ENCODE measurements at regions not wholly inside any gene's neighbourhood (a gene's known extent, or its start where the extent isn't known, plus 50 kb on each side); places are given as distances from the start of the nearest gene placed in this dataset.

- no peak for TF ChIP-seq CTCF (IDR thresholded peaks at IDR 0.05)
- no peak for TF ChIP-seq POLR2AphosphoS5 (IDR thresholded peaks at IDR 0.05)
- TF ChIP-seq POLR2A (IDR thresholded peaks at IDR 0.05): no peak
- no peak for TF ChIP-seq EP300 (IDR thresholded peaks at IDR 0.05)
These were observed 112.5 kb downstream of the RSL24D1 start for GRCh38 chr15:55084216-55084615.

Data from gastroesophageal sphincter (tissue), 3 donors.